ENCODE measurements at regions not wholly inside any gene's neighbourhood (a gene's known extent, or its start where the extent isn't known, plus 50 kb on each side); places are given as distances from the start of the nearest gene placed in this dataset.

- no peaks in the 10 kb centered on the region for H3K27me3 Mint-ChIP-seq (ENCODE audit: unreplicated experiment)
- H3K27ac Mint-ChIP-seq (ENCODE audit: unreplicated experiment): no peak overlapping the region
- H3K4me1 Mint-ChIP-seq (ENCODE audit: low read depth, unreplicated experiment): no peaks in the 10 kb centered on the region
- no peak overlapping the region for H3K4me3 Mint-ChIP-seq (ENCODE audit: low read depth, unreplicated experiment)
- intact Hi-C loops (cut with micrococcal nuclease; ENCODE audit: unreplicated experiment): no loop called here
- DNase-seq: no peak
- H3K36me3 Mint-ChIP-seq (ENCODE audit: insufficient read depth, unreplicated experiment): no peaks in the 10 kb centered on the region
- TF ChIP-seq CTCF (IDR thresholded peaks at IDR 0.05; ENCODE audit: unreplicated experiment): no peak
- no TSS peak for BruUV-seq (replicated peaks)
- H3K9me3 Mint-ChIP-seq (ENCODE audit: low read depth, unreplicated experiment): no peaks in the 10 kb centered on the region
- CTCF ChIA-PET: no interaction called here
These were observed 250.2 kb downstream of the RBM26 start for GRCh38 chr13:79155883-79156282.

DNA sequence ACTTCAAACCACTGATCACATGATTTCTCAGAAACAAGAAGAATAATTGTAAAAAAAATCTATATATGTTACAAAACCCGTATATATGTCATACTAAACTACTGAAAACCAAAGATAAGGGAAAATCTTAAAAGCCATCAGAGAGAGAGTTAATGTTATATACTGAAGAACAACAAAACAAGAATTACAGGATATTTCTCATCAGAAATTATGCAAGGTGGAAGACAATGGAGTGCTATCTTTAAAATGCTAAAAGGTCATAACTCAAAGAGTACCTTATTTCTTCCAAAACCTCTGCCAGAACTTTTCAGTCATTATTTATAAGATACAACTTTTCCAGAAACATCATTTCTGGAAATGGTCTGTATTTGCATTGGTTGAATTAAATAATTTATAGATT lies 256.8 kb downstream of the RBM26 start:
- H3K27ac Mint-ChIP-seq (ENCODE audit: unreplicated experiment): no peak overlapping the region
- H3K9me3 Mint-ChIP-seq (ENCODE audit: low read depth, unreplicated experiment): no peaks in the 10 kb centered on the region
- no peaks in the 10 kb centered on the region for H3K27me3 Mint-ChIP-seq (ENCODE audit: unreplicated experiment)
- no peaks in the 10 kb centered on the region for H3K36me3 Mint-ChIP-seq (ENCODE audit: insufficient read depth, unreplicated experiment)
- H3K4me1 Mint-ChIP-seq (ENCODE audit: low read depth, unreplicated experiment): no peaks in the 10 kb centered on the region
- intact Hi-C loops (cut with micrococcal nuclease; ENCODE audit: unreplicated experiment): no loop called here
- BruUV-seq (replicated peaks): no TSS peak
- CTCF ChIA-PET: no interaction called here
- DNase-seq: no peak
- no peak overlapping the region for H3K4me3 Mint-ChIP-seq (ENCODE audit: low read depth, unreplicated experiment)
- no peak for TF ChIP-seq CTCF (IDR thresholded peaks at IDR 0.05; ENCODE audit: unreplicated experiment)

- no peaks in the 10 kb centered on the region for H3K4me1 Mint-ChIP-seq (ENCODE audit: low read depth, unreplicated experiment)
- no peak overlapping the region for H3K4me3 Mint-ChIP-seq (ENCODE audit: low read depth, unreplicated experiment)
- H3K9me3 Mint-ChIP-seq (ENCODE audit: low read depth, unreplicated experiment): no peaks in the 10 kb centered on the region
- no peaks in the 10 kb centered on the region for H3K36me3 Mint-ChIP-seq (ENCODE audit: insufficient read depth, unreplicated experiment)
- no peak overlapping the region for H3K27ac Mint-ChIP-seq (ENCODE audit: unreplicated experiment)
- DNase-seq: no peak
- intact Hi-C loops (cut with micrococcal nuclease; ENCODE audit: unreplicated experiment): no loop called here
- TF ChIP-seq CTCF (IDR thresholded peaks at IDR 0.05; ENCODE audit: unreplicated experiment): no peak
- CTCF ChIA-PET: no interaction called here
- BruUV-seq (replicated peaks): no TSS peak
- H3K27me3 Mint-ChIP-seq (ENCODE audit: unreplicated experiment): no peaks in the 10 kb centered on the region
These were observed 265.0 kb downstream of the RBM26 start for GRCh38 chr13:79141082-79141481.

DNA sequence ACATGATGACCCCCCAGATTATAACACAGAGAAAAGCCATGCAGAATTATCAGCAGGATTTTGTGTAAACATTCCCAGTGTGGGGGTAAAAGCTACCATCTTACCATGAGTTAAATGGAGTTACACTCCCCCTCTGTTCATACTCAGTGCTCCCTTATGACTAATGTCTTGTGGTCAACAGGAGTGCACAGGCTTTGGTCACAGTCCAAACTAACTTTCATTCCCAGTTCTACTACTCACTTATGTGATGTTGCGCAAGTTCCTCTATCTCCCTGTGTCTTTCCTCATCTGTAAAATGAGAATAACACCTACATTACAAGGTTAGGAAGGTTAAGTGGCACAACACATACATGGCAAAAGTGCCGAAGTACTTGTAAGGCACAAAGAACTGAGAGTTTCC lies 277.9 kb downstream of the RBM26 start:
- CTCF ChIA-PET: no interaction called here
- peak; percentile 12 for DNase-seq
- Mint-ChIP-seq H3K27me3 (ENCODE audit: unreplicated experiment) (no peaks in the 10 kb centered on the region), H3K36me3 (ENCODE audit: insufficient read depth, unreplicated experiment) (no peaks in the 10 kb centered on the region), H3K4me1 (ENCODE audit: low read depth, unreplicated experiment) (no peaks in the 10 kb centered on the region), H3K9me3 (ENCODE audit: low read depth, unreplicated experiment) (no peaks in the 10 kb centered on the region), H3K27ac (ENCODE audit: unreplicated experiment) (no peak overlapping the region), H3K4me3 (ENCODE audit: low read depth, unreplicated experiment) (no peak overlapping the region)
- intact Hi-C loops (cut with micrococcal nuclease; ENCODE audit: unreplicated experiment): no loop called here
- no peak for TF ChIP-seq CTCF (IDR thresholded peaks at IDR 0.05; ENCODE audit: unreplicated experiment)
- BruUV-seq (replicated peaks): no TSS peak

- Mint-ChIP-seq H3K4me1 (ENCODE audit: low read depth, unreplicated experiment) (no peaks in the 10 kb centered on the region), H3K27me3 (ENCODE audit: unreplicated experiment) (no peaks in the 10 kb centered on the region), H3K4me3 (ENCODE audit: low read depth, unreplicated experiment) (no peak overlapping the region), H3K9me3 (ENCODE audit: low read depth, unreplicated experiment) (no peaks in the 10 kb centered on the region), H3K36me3 (ENCODE audit: insufficient read depth, unreplicated experiment) (no peaks in the 10 kb centered on the region), H3K27ac (ENCODE audit: unreplicated experiment) (no peak overlapping the region)
- intact Hi-C loops (cut with micrococcal nuclease; ENCODE audit: unreplicated experiment): no loop called here
- DNase-seq: no peak
- TF ChIP-seq CTCF (IDR thresholded peaks at IDR 0.05; ENCODE audit: unreplicated experiment): no peak
- no TSS peak for BruUV-seq (replicated peaks)
- CTCF ChIA-PET: no interaction called here
These were observed 279.3 kb downstream of the RBM26 start for GRCh38 chr13:79126706-79127105.
